K562 (cell line): ENCODE measurements at regions not wholly inside any gene's neighbourhood (a gene's known extent, or its start where the extent isn't known, plus 50 kb on each side); places are given as distances from the start of the nearest gene placed in this dataset.

ENCODE experiments used
- ADNP ChIP-seq: fragments of 200-800 bp; sonication (Bioruptor generic); IDR thresholded peaks from 2 replicates; pipeline ENCODE4 v1.6.1; 2016; ENCODE audit warnings: missing genetic modification characterization, missing compliant biosample characterization
- ATF7 ChIP-seq: fragments of 450-650 bp; IDR thresholded peaks from 2 replicates; pipeline ENCODE4 v1.7.1; 2014; ENCODE audit warnings: mild to moderate bottlenecking, moderate library complexity
- CBFA2T2 ChIP-seq: fragments of 450-650 bp; conservative IDR thresholded peaks from 2 replicates; pipeline ENCODE4 v1.6.1; 2017; ENCODE audit warnings: mild to moderate bottlenecking
- CSDE1 ChIP-seq, 2 experiments: fragments of 450-650 bp; IDR thresholded peaks; 2 replicates each; pipeline ENCODE4 v1.6.1; 2016; ENCODE audit warnings: mild to moderate bottlenecking in 1 of 2
- DIDO1 ChIP-seq: fragments of 450-650 bp; IDR thresholded peaks from 2 replicates; pipeline ENCODE4 v1.6.1; 2016; ENCODE audit warnings: low read depth, missing biosample characterization, missing genetic modification characterization
- DLX4 ChIP-seq: fragments of 250-450 bp; sonication (Bioruptor Pico); IDR thresholded peaks from 2 replicates; pipeline ENCODE4 v1.6.1; 2021; ENCODE audit warnings: mild to moderate bottlenecking
- E2F3 ChIP-seq: fragments of 250-450 bp; sonication (Bioruptor Pico); IDR thresholded peaks from 2 replicates; pipeline ENCODE4 v1.4.0; 2020; ENCODE audit warnings: mild to moderate bottlenecking
- ELK1 ChIP-seq: sonication (generic); formaldehyde crosslinking; IDR thresholded peaks from 2 replicates; pipeline ENCODE4 v1.8.1; 2022; ENCODE audit warnings: missing genetic modification reagents
- EP300 ChIP-seq: IDR thresholded peaks from 2 replicates; pipeline ENCODE4 v1.6.1; 2012; ENCODE audit warnings: low read length, improper control_type of control experiment
- HBP1 ChIP-seq: fragments of 450-650 bp; formaldehyde crosslinking; IDR thresholded peaks from 2 replicates; pipeline ENCODE4 v1.4.0; 2022; ENCODE audit warnings: missing genetic modification characterization
- HDAC6 ChIP-seq: IDR thresholded peaks from 2 replicates; pipeline ENCODE4 v1.6.1; 2012; ENCODE audit warnings: low read depth, mild to moderate bottlenecking, control low read depth, inconsistent platforms, low read length, moderate library complexity
- JUN ChIP-seq, 2 experiments: sonication (generic) in 1 of 2; formaldehyde crosslinking in 1 of 2; IDR thresholded peaks; 2 replicates each; pipeline versions ENCODE4 v1.6.1 to v1.8.0; 2012 to 2022; ENCODE audit warnings: borderline replicate concordance in 2 of 2, mild to moderate bottlenecking in 2 of 2, improper control_type of control experiment in 1 of 2, low read depth in 1 of 2, low read length in 1 of 2, missing genetic modification reagents in 1 of 2
- KLF1 ChIP-seq: fragments of 450-650 bp; IDR thresholded peaks from 2 replicates; pipeline ENCODE4 v1.6.1; 2016; ENCODE audit warnings: missing genetic modification characterization, missing compliant biosample characterization
- L3MBTL2 ChIP-seq: fragments of 450-650 bp; IDR thresholded peaks from 2 replicates; pipeline ENCODE4 v1.6.1; 2016; ENCODE audit warnings: mild to moderate bottlenecking, moderate library complexity
- MCM2 ChIP-seq: fragments of 450-650 bp; IDR thresholded peaks from 2 replicates; pipeline ENCODE4 v1.6.1; 2017; ENCODE audit warnings: low read depth, mild to moderate bottlenecking
- NUFIP1 ChIP-seq: fragments of 450-650 bp; IDR thresholded peaks from 2 replicates; pipeline ENCODE4 v1.6.1; 2018; ENCODE audit not compliant: partially characterized antibody
- POLR2H ChIP-seq: IDR thresholded peaks from 2 replicates; pipeline ENCODE4 v1.6.1; 2016; ENCODE audit warnings: missing genetic modification characterization, low read depth, mild to moderate bottlenecking, control low read depth, missing compliant biosample characterization, moderate library complexity
- PPARD ChIP-seq: fragments of 250-450 bp; sonication (Bioruptor Pico); IDR thresholded peaks from 2 replicates; pipeline ENCODE4 v1.8.0; 2022; ENCODE audit warnings: inconsistent platforms, mild to moderate bottlenecking, moderate library complexity
- RAD21 ChIP-seq, 2 experiments: fragments of 250-450 bp in 1 of 2; fragments of 450-650 bp in 1 of 2; sonication (Bioruptor Pico) in 1 of 2; formaldehyde crosslinking in 1 of 2; IDR thresholded peaks in 1 of 2; conservative IDR thresholded peaks in 1 of 2; 2 replicates each; pipeline versions ENCODE4 v1.4.0 to v1.8.0; 2020 to 2022; ENCODE audit warnings: mild to moderate bottlenecking in 2 of 2, moderate library complexity in 1 of 2
- SRSF9 ChIP-seq: fragments of 200-400 bp; formaldehyde crosslinking; IDR thresholded peaks from 2 replicates; pipeline ENCODE4 v1.6.1; 2017; ENCODE audit warnings: low read depth, low read length, borderline replicate concordance
- TGIF2 ChIP-seq: sonication (generic); formaldehyde crosslinking; IDR thresholded peaks from 2 replicates; pipeline ENCODE4 v1.8.1; 2022; ENCODE audit warnings: mild to moderate bottlenecking, missing genetic modification reagents, moderate library complexity
- ZNF121 ChIP-seq: sonication (generic); formaldehyde crosslinking; conservative IDR thresholded peaks from 2 replicates; pipeline ENCODE4 v1.8.0; 2022; ENCODE audit warnings: missing genetic modification reagents
- ZNF395 ChIP-seq: fragments of 200-800 bp; sonication (Bioruptor generic); IDR thresholded peaks from 2 replicates; pipeline ENCODE4 v1.6.1; 2017; ENCODE audit warnings: missing genetic modification characterization, missing compliant biosample characterization
- ZNF41 ChIP-seq: fragments of 250-450 bp; sonication (Bioruptor Pico); conservative IDR thresholded peaks from 2 replicates; pipeline ENCODE4 v1.4.0; 2020; ENCODE audit warnings: mild to moderate bottlenecking
- ZNF668 ChIP-seq: fragments of 250-450 bp; sonication (Bioruptor Pico); IDR thresholded peaks from 2 replicates; pipeline ENCODE4 v1.8.0; 2022; ENCODE audit warnings: mild to moderate bottlenecking, inconsistent platforms

- TF ChIP-seq L3MBTL2 (no peak), DIDO1 (no peak), POLR2H (tag) (no peak), HDAC6 (no peak), ZNF121 (no peak), EP300 (peak; percentile 56; the same call in 1 of the 2 replicates), DLX4 (CRISPR knock-in tag) (no peak), ZNF395 (CRISPR knock-in tag) (no peak), MCM2 (no peak), CSDE1 (IDR thresholded peaks at IDR 0.05) (no peak), ADNP (tag) (peak; percentile 93), ZNF668 (no peak), TGIF2 (no peak), RAD21 (CRISPR knock-in tag; conservative IDR thresholded peaks at IDR 0.05 in 1 of 2, IDR thresholded peaks at IDR 0.05 in 1 of 2) (no peak), CBFA2T2 (peak; percentile 53), ZNF41 (CRISPR knock-in tag) (no peak), PPARD (CRISPR knock-in tag) (no peak), E2F3 (CRISPR knock-in tag) (no peak), JUN (IDR thresholded peaks at IDR 0.05; ENCODE audit: borderline replicate concordance, low read depth, low read length) (0 out of 2 replicates have a peak, but pooled peaks have one; percentile 51), JUN (CRISPR knock-in tag; IDR thresholded peaks at IDR 0.05; ENCODE audit: borderline replicate concordance) (no peak), KLF1 (tag) (no peak), ELK1 (CRISPR knock-in tag) (no peak), NUFIP1 (no peak), ATF7 (peak; percentile 52), SRSF9 (no peak), HBP1 (CRISPR knock-in tag) (no peak)
Observed at GRCh38 chr2:195406886-195407603, 250.0 kb upstream of the SLC39A10 start (continued).
